Panc1 (cell line): ENCODE measurements at regions not wholly inside any gene's neighbourhood (a gene's known extent, or its start where the extent isn't known, plus 50 kb on each side); places are given as distances from the start of the nearest gene placed in this dataset.

ENCODE experiments used
- ATAC-seq: fragments of 200-7000 bp; cut with Tn5 transposase; 2 replicates; pipeline ENCODE4 v1.9.1; 2020; ENCODE audit warnings: mild to moderate bottlenecking, moderate library complexity
- BruUV-seq: library from RNA; stranded (reverse); fragments of 400-500 nt; replicated peaks from 2 replicates; lab custom pipeline; 2021; lab: Mats Ljungman, UMichigan
- CTCF ChIA-PET: fragments of 300-600 bp; sonication (Branson Sonifier 250); formaldehyde crosslinking; loops from one replicate; lab custom pipeline; 2022; ENCODE audit warnings: antibody characterized with exemption; lab: Charles Lee
- POLR2A ChIA-PET: fragments of 300-600 bp; sonication (Branson Sonifier 250); formaldehyde crosslinking; loops from one replicate; lab custom pipeline; 2022; ENCODE audit warnings: antibody characterized with exemption; lab: Charles Lee
- DNase-seq: peaks from one replicate; pipeline ENCODE4 v3.0.0-alpha.2; 2010; ENCODE audit warnings: low read depth, low spot score
- H3K27ac ChIP-seq: 2 replicates; pipeline ENCODE4 v1.5.1; 2011; ENCODE audit warnings: mild to moderate bottlenecking, low read length, inconsistent platforms
- H3K27me3 ChIP-seq: fragments of 200-500 bp; sonication (Bioruptor generic); 2 replicates; pipeline ENCODE4 v1.6.0; 2014; ENCODE audit warnings: low read length, inconsistent platforms; ENCODE audit not compliant: control insufficient read depth, insufficient read depth
- H3K36me3 ChIP-seq: fragments of 200-500 bp; sonication (Bioruptor generic); 2 replicates; pipeline ENCODE4 v1.5.1; 2014; ENCODE audit warnings: inconsistent platforms, mild to moderate bottlenecking, low read length, moderate library complexity; ENCODE audit not compliant: control insufficient read depth, insufficient read depth
- H3K4me1 ChIP-seq: 2 replicates; pipeline ENCODE4 v1.5.1; 2011; ENCODE audit warnings: inconsistent platforms, mild to moderate bottlenecking, low read length, moderate library complexity; ENCODE audit not compliant: control insufficient read depth, insufficient read depth
- H3K4me3 ChIP-seq, 2 experiments: 2 replicates each; pipeline ENCODE4 v1.5.1; 2011 to 2012; ENCODE audit warnings: low read depth in 2 of 2, low read length in 2 of 2, mild to moderate bottlenecking in 2 of 2, inconsistent platforms in 1 of 2, moderate library complexity in 1 of 2
- H3K9me3 ChIP-seq: fragments of 200-500 bp; sonication (Bioruptor generic); 2 replicates; pipeline ENCODE4 v1.5.1; 2014; ENCODE audit warnings: low read depth, mild to moderate bottlenecking, inconsistent platforms, low read length, moderate library complexity; ENCODE audit not compliant: control insufficient read depth, insufficient read depth
- CTCF ChIP-seq: fragments of 450-650 bp; IDR thresholded peaks from 2 replicates; pipeline ENCODE4 v1.5.1; 2017; ENCODE audit warnings: mild to moderate bottlenecking
- POLR2AphosphoS5 ChIP-seq: IDR thresholded peaks from 2 replicates; pipeline ENCODE4 v1.6.1; 2012; ENCODE audit warnings: mild to moderate bottlenecking, low read depth, low read length, moderate library complexity
- REST ChIP-seq, 2 experiments: IDR thresholded peaks; 2 replicates each; pipeline ENCODE4 v1.6.1; 2011 to 2012; ENCODE audit warnings: low read depth in 2 of 2, control low read depth in 1 of 2, low read length in 1 of 2, mild to moderate bottlenecking in 1 of 2, moderate library complexity in 1 of 2; ENCODE audit not compliant: insufficient read depth in 1 of 2
- SIN3A ChIP-seq: IDR thresholded peaks from 2 replicates; pipeline ENCODE4 v1.6.1; 2012; ENCODE audit warnings: low read depth, mild to moderate bottlenecking, low read length, moderate library complexity, borderline replicate concordance; ENCODE audit not compliant: insufficient read depth
- TCF7L2 ChIP-seq: IDR thresholded peaks from 2 replicates; pipeline ENCODE4 v1.6.1; 2011; ENCODE audit warnings: mild to moderate bottlenecking, low read depth, low read length, inconsistent platforms
- in situ Hi-C: cut with HindIII; loops from 2 replicates; pipeline ENCODE4 v1.10.0; 2016; ENCODE audit warnings: low sequenced_read_pairs, low pct_unique_long_range_greater_than_20kb
- intact Hi-C: fragments of 100-400 bp; cut with micrococcal nuclease; formaldehyde crosslinking; loops from one replicate; pipeline ENCODE4 v1.10.0; 2022; ENCODE audit not compliant: unreplicated experiment

GRCh38 chr13:63377986-63378385 is 1962.3 kb upstream of the PCDH20 start:
- intact Hi-C loops, result no loop called here
- CTCF ChIA-PET, result no interaction called here

GRCh38 chr13:63370101-63370500 is 1954.5 kb upstream of the PCDH20 start:
- ChIA-PET CTCF (no interaction called here), POLR2A (no interaction called here)
- in situ Hi-C loops (no loop called here), intact Hi-C loops (no loop called here)
- Histone ChIP-seq H3K9me3 (no peaks in the 10 kb centered on the region), H3K36me3 (no peaks in the 10 kb centered on the region), H3K4me1 (no peaks in the 10 kb centered on the region), H3K27ac (no peak overlapping the region), H3K4me3 (no peak overlapping the region), H3K27me3 (no peaks in the 10 kb centered on the region)
- no TSS peak for BruUV-seq
- TF ChIP-seq CTCF (no peak), SIN3A (no peak), REST (IDR thresholded peaks at IDR 0.05; ENCODE audit: insufficient read depth in 1 of 2, low read depth in 2 of 2, low read length in 1 of 2) (no peak), TCF7L2 (no peak), POLR2AphosphoS5 (no peak)
- DNase-seq, result no peak
- no peak for ATAC-seq

More at GRCh38 chr13:63377986-63378385, 1962.3 kb upstream of the PCDH20 start:
- DNase-seq, result no peak
- Histone ChIP-seq H3K27ac (no peak overlapping the region), H3K4me1 (no peaks in the 10 kb centered on the region), H3K9me3 (no peaks in the 10 kb centered on the region), H3K27me3 (no peaks in the 10 kb centered on the region), H3K4me3 (no peak overlapping the region), H3K36me3 (no peaks in the 10 kb centered on the region)
- TF ChIP-seq REST (IDR thresholded peaks at IDR 0.05; ENCODE audit: insufficient read depth in 1 of 2, low read depth in 2 of 2, low read length in 1 of 2) (no peak), SIN3A (no peak), POLR2AphosphoS5 (no peak), TCF7L2 (no peak), CTCF (no peak)
- BruUV-seq, result no TSS peak
- in situ Hi-C loops, result no loop called here
- POLR2A ChIA-PET, result no interaction called here
- no peak for ATAC-seq
